Thyroid gland (tissue), 4 donors: ENCODE measurements at regions not wholly inside any gene's neighbourhood (a gene's known extent, or its start where the extent isn't known, plus 50 kb on each side); places are given as distances from the start of the nearest gene placed in this dataset.

ENCODE experiments used
- DNase-seq, 2 donors: peaks; one replicate each; pipeline ENCODE4 v3.0.0-alpha.2; 2019
- H3K27ac ChIP-seq, 3 donors: fragments of 200-600 bp; sonication (generic); 1 replicate in 2 of 3; 2 replicates in 1 of 3; pipeline ENCODE4 v1.5.1; 2016 to 2019; ENCODE audit warnings: mild to moderate bottlenecking in 1 of 3, moderate library complexity in 1 of 3
- H3K27me3 ChIP-seq: fragments of 200-600 bp; sonication (generic); one replicate; pipeline ENCODE4 v1.5.1; 2019
- H3K36me3 ChIP-seq, 2 donors: fragments of 200-600 bp; sonication (generic); one replicate each; pipeline ENCODE4 v1.5.1; 2016 to 2019
- H3K4me1 ChIP-seq, 2 donors: fragments of 200-600 bp; sonication (generic); one replicate each; pipeline ENCODE4 v1.5.1; 2017 to 2019
- H3K4me3 ChIP-seq, 3 donors: fragments of 200-600 bp; sonication (generic); replicated peaks in 1 of 3; 1 replicate in 2 of 3; 2 replicates in 1 of 3; pipeline ENCODE4 v1.5.1; 2016; ENCODE audit warnings: mild to moderate bottlenecking in 1 of 3
- H3K9me3 ChIP-seq: fragments of 200-600 bp; sonication (generic); one replicate; pipeline ENCODE4 v1.5.1; 2017
- CTCF ChIP-seq, 6 experiments: fragments of 200-600 bp in 3 of 6; fragments of 450-650 bp in 3 of 6; sonication (generic) in 3 of 6; IDR thresholded peaks; one replicate each; pipeline ENCODE4 v1.5.1; 2016 to 2019; ENCODE audit warnings: antibody characterized with exemption in 6 of 6, mild to moderate bottlenecking in 2 of 6, inconsistent platforms in 1 of 6, moderate library complexity in 1 of 6
- POLR2A ChIP-seq, 2 donors: fragments of 450-650 bp; IDR thresholded peaks; one replicate each; pipeline ENCODE4 v1.6.1; 2017; ENCODE audit warnings: antibody characterized with exemption in 2 of 2, mild to moderate bottlenecking in 2 of 2, moderate library complexity in 1 of 2
- WGBS, 2 donors: methylation state at CpG; one replicate each; pipeline ENCODE4 v1.1.5; 2017; 5-methylcytosine and 5-hydroxymethylcytosine counted together
- intact Hi-C: fragments of 100-400 bp; cut with DNase I; formaldehyde crosslinking; loops from one replicate; pipeline ENCODE4 v1.15.1; 2023

- no peak for DNase-seq
- H3K36me3 ChIP-seq = no peaks in the 10 kb centered on the region
- peaks cover 0 to 6% of the 10 kb centered on the region in 2 donors for H3K4me1 ChIP-seq
- no peaks in the 10 kb centered on the region for H3K27me3 ChIP-seq
- H3K9me3 ChIP-seq = no peaks in the 10 kb centered on the region
- WGBS, 2 donors = 96 to 97% methylated on average over 4 of the region's 4 CpGs
- TF ChIP-seq POLR2A (IDR thresholded peaks at IDR 0.05) (no peak), CTCF (IDR thresholded peaks at IDR 0.05) (no peak)
- no peak overlapping the region for H3K27ac ChIP-seq
- intact Hi-C loops = no loop called here
- no peak overlapping the region for H3K4me3 ChIP-seq
Observed at GRCh38 chr15:70172566-70173225, 75.0 kb upstream of the TLE3 start.

DNA sequence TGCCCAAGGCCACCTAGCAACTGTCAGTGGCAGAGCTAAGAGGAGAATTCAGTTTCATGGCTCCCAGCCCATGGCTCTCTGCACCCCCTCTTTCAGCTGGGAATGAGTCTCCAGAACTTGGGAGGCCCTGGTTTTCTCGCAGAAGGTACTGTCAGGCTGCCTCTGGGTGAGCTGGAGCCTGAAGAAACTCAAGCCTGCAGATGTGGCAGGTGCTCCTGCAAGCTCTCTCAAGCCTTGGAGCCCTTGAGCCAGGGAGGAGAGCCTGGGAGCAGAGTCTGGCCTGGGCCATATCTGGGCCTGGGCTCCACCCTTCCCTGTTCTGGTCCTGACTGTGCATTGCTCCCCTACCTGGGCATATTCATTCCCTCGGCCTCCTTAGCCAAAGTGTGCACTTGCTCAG lies 74.4 kb upstream of the TLE3 start:
- WGBS, 2 donors = 97 to 100% methylated on average over 1 to 2 of the region's 2 CpGs
- no peak overlapping the region for H3K27ac ChIP-seq

GRCh38 chr15:70171256-70171886 lies 73.7 kb upstream of the TLE3 start:
- TF ChIP-seq CTCF (IDR thresholded peaks at IDR 0.05) (no peak), POLR2A (IDR thresholded peaks at IDR 0.05) (no peak)
- 86 to 88% methylated on average over 10 of the region's 10 CpGs for WGBS, 2 donors

More for the DNA sequence above, 74.4 kb upstream of the TLE3 start:
- no peak for DNase-seq
- intact Hi-C loops = no loop called here
- Histone ChIP-seq H3K27me3 (no peaks in the 10 kb centered on the region), H3K4me1 (peaks cover 0 to 7% of the 10 kb centered on the region in 2 donors), H3K4me3 (no peak overlapping the region), H3K9me3 (no peaks in the 10 kb centered on the region), H3K36me3 (no peaks in the 10 kb centered on the region)
- TF ChIP-seq POLR2A (IDR thresholded peaks at IDR 0.05) = no peak
- no peak for TF ChIP-seq CTCF (IDR thresholded peaks at IDR 0.05)

GRCh38 chr15:70170096-70170699 lies 72.5 kb upstream of the TLE3 start:
- DNase-seq = no peak
- Histone ChIP-seq H3K4me3 (no peak overlapping the region), H3K4me1 (peaks cover 18 to 26% of the 10 kb centered on the region in 2 donors), H3K36me3 (no peaks in the 10 kb centered on the region), H3K27me3 (no peaks in the 10 kb centered on the region), H3K27ac (no peak overlapping the region), H3K9me3 (no peaks in the 10 kb centered on the region)
- TF ChIP-seq CTCF (IDR thresholded peaks at IDR 0.05) = no peak
- no peak for TF ChIP-seq POLR2A (IDR thresholded peaks at IDR 0.05)
- intact Hi-C loops = no loop called here
- 85 to 89% methylated on average over 10 of the region's 10 CpGs for WGBS, 2 donors

More at GRCh38 chr15:70171256-70171886, 73.7 kb upstream of the TLE3 start:
- peaks cover 7 to 14% of the 10 kb centered on the region in 2 donors for H3K4me1 ChIP-seq
- intact Hi-C loops = no loop called here
- no peak overlapping the region for H3K4me3 ChIP-seq
- H3K27ac ChIP-seq = no peak overlapping the region
- no peaks in the 10 kb centered on the region for H3K9me3 ChIP-seq
- no peaks in the 10 kb centered on the region for H3K36me3 ChIP-seq
- no peak for DNase-seq
- H3K27me3 ChIP-seq = no peaks in the 10 kb centered on the region

DNA sequence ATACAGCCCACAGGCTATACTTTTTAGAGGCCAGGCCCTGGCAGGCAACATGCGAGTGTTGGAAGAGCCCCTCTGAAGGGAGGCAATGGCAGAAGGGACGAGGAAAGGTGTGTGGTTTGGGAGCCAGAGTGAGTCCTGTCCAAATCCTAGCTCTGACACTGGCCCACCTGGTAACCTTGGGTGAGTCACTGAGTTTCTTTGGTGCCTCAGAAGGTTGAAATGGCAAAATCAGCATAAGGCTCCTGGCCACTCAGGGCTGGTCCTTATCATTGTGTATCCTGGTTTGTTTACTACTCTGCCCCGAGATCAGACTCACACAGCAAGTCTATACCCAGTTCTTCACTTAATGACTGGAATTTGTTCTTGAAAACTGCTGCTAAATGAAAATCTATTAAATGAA lies 71.4 kb upstream of the TLE3 start:
- no peak for DNase-seq
- Histone ChIP-seq H3K27me3 (no peaks in the 10 kb centered on the region), H3K9me3 (no peaks in the 10 kb centered on the region), H3K4me3 (no peak overlapping the region), H3K36me3 (no peaks in the 10 kb centered on the region), H3K27ac (no peak overlapping the region), H3K4me1 (peaks cover 28 to 33% of the 10 kb centered on the region in 2 donors)
- intact Hi-C loops = no loop called here
- 96 to 99% methylated on average over 3 of the region's 3 CpGs for WGBS, 2 donors
- no peak for TF ChIP-seq POLR2A (IDR thresholded peaks at IDR 0.05)
- no peak for TF ChIP-seq CTCF (IDR thresholded peaks at IDR 0.05)
